Prostate gland (tissue), 2 donors: ENCODE measurements at regions not wholly inside any gene's neighbourhood (a gene's known extent, or its start where the extent isn't known, plus 50 kb on each side); places are given as distances from the start of the nearest gene placed in this dataset.

Experiments used
- DNase-seq: peaks from one replicate; pipeline ENCODE4 v3.0.0-alpha.2; 2019; ENCODE audit warnings: low spot score
- H3K27ac ChIP-seq, 2 donors: fragments of 200-600 bp; sonication (generic); 2 replicates each; pipeline ENCODE4 v1.5.1; 2017 to 2019
- H3K27me3 ChIP-seq: fragments of 200-600 bp; sonication (generic); replicated peaks from 2 replicates; pipeline ENCODE4 v1.5.1; 2019; ENCODE audit not compliant: insufficient read depth
- H3K36me3 ChIP-seq, 2 donors: fragments of 200-600 bp; sonication (generic); 1 replicate in 1 of 2; 2 replicates in 1 of 2; pipeline versions ENCODE4 v1.5.1 to v1.8.1; 2017 to 2019
- H3K4me1 ChIP-seq: fragments of 200-600 bp; sonication (generic); replicated peaks from 2 replicates; pipeline ENCODE4 v1.5.1; 2019
- H3K4me3 ChIP-seq, 2 donors: fragments of 200-600 bp; sonication (generic); 2 replicates each; pipeline ENCODE4 v1.5.1; 2017 to 2019
- H3K9me3 ChIP-seq: fragments of 200-600 bp; sonication (generic); 2 replicates; pipeline ENCODE4 v1.5.1; 2017
- CTCF ChIP-seq, 4 experiments: fragments of 200-600 bp in 2 of 4; fragments of 450-650 bp in 2 of 4; sonication (generic) in 2 of 4; IDR thresholded peaks; 1 replicate in 3 of 4; 2 replicates in 1 of 4; pipeline ENCODE4 v1.5.1; 2016 to 2019; ENCODE audit warnings: antibody characterized with exemption in 4 of 4, mild to moderate bottlenecking in 2 of 4, moderate library complexity in 2 of 4
- POLR2A ChIP-seq: fragments of 450-650 bp; IDR thresholded peaks from one replicate; pipeline ENCODE4 v1.6.1; 2016; ENCODE audit warnings: antibody characterized with exemption, mild to moderate bottlenecking
- POLR2AphosphoS5 ChIP-seq: sonication (generic); formaldehyde crosslinking; IDR thresholded peaks from one replicate; pipeline ENCODE4 v1.6.1; 2017; ENCODE audit warnings: antibody characterized with exemption
- WGBS: methylation state at CpG from one replicate; pipeline ENCODE4 v1.1.5; 2018; 5-methylcytosine and 5-hydroxymethylcytosine counted together
- intact Hi-C: fragments of 100-400 bp; cut with DNase I; formaldehyde crosslinking; loops from one replicate; pipeline ENCODE4 v1.14.2; 2022

DNA sequence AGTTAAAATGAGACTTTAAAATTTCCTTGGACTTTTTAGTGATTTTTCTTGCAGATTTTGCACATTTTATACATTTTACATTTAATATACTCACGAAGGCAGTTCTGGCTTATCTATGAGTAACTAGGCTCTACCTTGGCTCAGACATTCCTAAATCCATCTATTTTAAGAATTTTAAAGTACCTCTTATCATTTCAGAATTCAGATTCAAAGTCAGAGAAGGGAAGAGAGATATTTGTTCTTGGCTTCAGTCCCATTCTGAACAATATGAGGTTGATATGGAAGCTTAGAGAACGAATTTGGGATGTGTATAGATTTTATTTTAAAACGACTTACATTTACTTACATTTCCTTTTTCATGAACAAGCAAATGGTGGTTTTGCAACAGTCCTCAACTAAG, 230.2 kb downstream of the LMO4 start:
- Histone ChIP-seq H3K4me1 (no peaks in the 10 kb centered on the region), H3K9me3 (no peaks in the 10 kb centered on the region), H3K27ac (no peak overlapping the region), H3K27me3 (no peaks in the 10 kb centered on the region), H3K4me3 (no peak overlapping the region), H3K36me3 (no peaks in the 10 kb centered on the region)
- DNase-seq: no peak
- WGBS: 88% methylated on average over 3 of the region's 3 CpGs
- no peak for TF ChIP-seq POLR2AphosphoS5
- TF ChIP-seq CTCF (IDR thresholded peaks at IDR 0.05): no peak
- TF ChIP-seq POLR2A: no peak
- intact Hi-C loops: no loop called here

- H3K27ac ChIP-seq: no peak overlapping the region
- no peaks in the 10 kb centered on the region for H3K9me3 ChIP-seq
- no peak overlapping the region for H3K4me3 ChIP-seq
- H3K4me1 ChIP-seq: no peaks in the 10 kb centered on the region
- no peaks in the 10 kb centered on the region for H3K27me3 ChIP-seq
- intact Hi-C loops: no loop called here
- 91% methylated on average over 3 of the region's 3 CpGs for WGBS
- no peak for DNase-seq
- no peak for TF ChIP-seq CTCF (IDR thresholded peaks at IDR 0.05)
- TF ChIP-seq POLR2A: no peak
- no peak for TF ChIP-seq POLR2AphosphoS5
- no peaks in the 10 kb centered on the region for H3K36me3 ChIP-seq
These were observed 231.5 kb downstream of the LMO4 start for GRCh38 chr1:87560137-87560536.

DNA sequence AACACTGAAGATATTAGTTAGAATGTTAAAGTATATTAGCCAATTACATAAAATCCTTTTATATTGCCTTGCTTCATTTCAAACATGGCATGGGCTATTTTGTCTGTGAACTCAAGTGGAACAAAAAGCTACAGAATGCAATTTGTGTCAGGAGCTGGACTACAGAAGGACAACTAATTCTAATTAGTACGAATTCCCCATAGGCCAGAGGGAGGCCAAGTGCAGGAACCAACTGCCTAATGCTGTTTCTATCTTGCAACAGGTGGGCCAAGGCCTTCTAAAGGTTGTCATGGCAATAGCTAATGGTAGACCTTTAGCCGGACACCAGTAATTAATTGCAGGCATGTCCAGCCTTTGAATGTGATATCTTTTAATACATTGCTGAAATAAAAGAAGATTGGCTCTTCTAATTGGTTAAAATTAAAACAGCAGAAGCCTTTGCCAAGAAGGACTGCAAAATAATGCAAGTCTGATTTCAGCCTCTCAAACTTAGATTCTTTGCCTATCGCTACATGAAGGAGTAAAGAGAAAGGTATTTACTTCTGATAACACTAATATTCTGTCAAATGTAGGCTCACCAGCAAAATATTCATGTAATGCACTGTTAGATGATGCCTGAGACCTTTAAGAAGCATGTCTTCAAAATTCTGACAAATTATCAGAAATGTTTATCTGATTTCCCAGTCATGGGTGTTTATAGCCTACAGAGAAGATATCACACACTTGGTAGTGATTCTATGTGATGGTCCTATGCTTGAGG, 232.1 kb downstream of the LMO4 start:
- H3K27me3 ChIP-seq: no peaks in the 10 kb centered on the region
- no peaks in the 10 kb centered on the region for H3K9me3 ChIP-seq
- no peaks in the 10 kb centered on the region for H3K36me3 ChIP-seq
- no peak for DNase-seq
- H3K4me1 ChIP-seq: no peaks in the 10 kb centered on the region
- H3K4me3 ChIP-seq: no peak overlapping the region
- intact Hi-C loops: no loop called here
- WGBS: 91% methylated on average over 3 of the region's 3 CpGs
- no peak overlapping the region for H3K27ac ChIP-seq
- TF ChIP-seq CTCF (IDR thresholded peaks at IDR 0.05): no peak
- no peak for TF ChIP-seq POLR2AphosphoS5
- TF ChIP-seq POLR2A: no peak

DNA sequence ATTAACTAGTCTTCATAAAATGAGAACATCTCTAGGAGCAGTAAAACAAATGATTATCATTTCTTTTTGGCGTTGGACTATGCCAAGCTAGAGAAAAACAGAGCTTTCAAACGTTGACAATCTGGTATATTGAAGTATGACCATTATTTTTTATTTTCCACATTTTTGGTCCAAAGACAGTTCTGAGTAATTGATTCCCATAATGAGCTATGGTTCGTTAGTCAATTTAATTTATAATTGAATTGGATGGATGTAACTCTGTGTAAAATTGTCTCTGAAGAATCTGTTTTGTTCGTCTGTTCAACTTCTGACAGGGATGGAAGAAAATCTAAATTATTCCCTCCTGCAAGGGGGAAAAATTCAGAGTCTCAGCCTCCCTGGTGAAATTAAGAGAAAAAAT, 234.5 kb downstream of the LMO4 start:
- TF ChIP-seq POLR2A: no peak
- no peak for TF ChIP-seq CTCF (IDR thresholded peaks at IDR 0.05)
- TF ChIP-seq POLR2AphosphoS5: no peak
- Histone ChIP-seq H3K9me3 (no peaks in the 10 kb centered on the region), H3K36me3 (no peaks in the 10 kb centered on the region), H3K4me3 (no peak overlapping the region), H3K4me1 (no peaks in the 10 kb centered on the region), H3K27ac (no peak overlapping the region), H3K27me3 (no peaks in the 10 kb centered on the region)
- 83% methylated on average over 4 of the region's 4 CpGs for WGBS
- intact Hi-C loops: no loop called here
- no peak for DNase-seq

- intact Hi-C loops: no loop called here
- H3K27me3 ChIP-seq: no peaks in the 10 kb centered on the region
- no peak overlapping the region for H3K27ac ChIP-seq
- H3K9me3 ChIP-seq: no peaks in the 10 kb centered on the region
- TF ChIP-seq CTCF (IDR thresholded peaks at IDR 0.05) (no peak), POLR2A (no peak), POLR2AphosphoS5 (no peak)
- DNase-seq: no peak
- H3K36me3 ChIP-seq: no peaks in the 10 kb centered on the region
- 82% methylated on average over 5 of the region's 5 CpGs for WGBS
- H3K4me3 ChIP-seq: no peak overlapping the region
- no peaks in the 10 kb centered on the region for H3K4me1 ChIP-seq
These were observed 237.2 kb downstream of the LMO4 start for GRCh38 chr1:87565861-87566260.
